HG03095 (cell line): ENCODE measurements at regions not wholly inside any gene's neighbourhood (a gene's known extent, or its start where the extent isn't known, plus 50 kb on each side); places are given as distances from the start of the nearest gene placed in this dataset.

Experiments
- ATAC-seq: cut with Tn5 transposase; IDR thresholded peaks from one replicate; pipeline ENCODE4 v1.9.1; 2021; ENCODE audit warnings: moderate library complexity; ENCODE audit not compliant: unreplicated experiment

- ATAC-seq, result no peak
Measured at GRCh38 chr10:76667408-76668370, 969.9 kb downstream of the KCNMA1 start.

GRCh38 chr10:76666891-76667290, 970.7 kb downstream of the KCNMA1 start:
- no peak for ATAC-seq

- ATAC-seq, result no peak
Measured at GRCh38 chr10:76665029-76665428, 972.6 kb downstream of the KCNMA1 start.

GRCh38 chr10:76657337-76658012, 980.1 kb downstream of the KCNMA1 start:
- no peak for ATAC-seq

GRCh38 chr10:76651154-76651553, 986.5 kb downstream of the KCNMA1 start:
- no peak for ATAC-seq

- no peak for ATAC-seq
Measured at GRCh38 chr10:76649723-76650127, 987.9 kb downstream of the KCNMA1 start.

GRCh38 chr10:76649254-76649653, 988.4 kb downstream of the KCNMA1 start:
- no peak for ATAC-seq

- no peak for ATAC-seq
Measured at GRCh38 chr10:76647301-76647700, 990.3 kb downstream of the KCNMA1 start.

- no peak for ATAC-seq
Measured at GRCh38 chr10:76645341-76645740, 992.3 kb downstream of the KCNMA1 start.

GRCh38 chr10:76644476-76644875, 993.1 kb downstream of the KCNMA1 start:
- no peak for ATAC-seq

- ATAC-seq, result no peak
Measured at GRCh38 chr10:76643511-76643911, 994.1 kb downstream of the KCNMA1 start.

GRCh38 chr10:76642358-76642757, 995.2 kb downstream of the KCNMA1 start:
- ATAC-seq, result no peak

GRCh38 chr10:76641215-76641614, 996.4 kb downstream of the KCNMA1 start:
- no peak for ATAC-seq

GRCh38 chr10:76640806-76641205, 996.8 kb downstream of the KCNMA1 start:
- ATAC-seq, result no peak

- ATAC-seq, result no peak
Measured at GRCh38 chr10:76632767-76633051, 1004.9 kb downstream of the KCNMA1 start.

- ATAC-seq, result no peak
Measured at GRCh38 chr10:76631884-76632766, 1005.5 kb downstream of the KCNMA1 start.

- no peak for ATAC-seq
Measured at GRCh38 chr10:76631036-76631670, 1006.5 kb downstream of the KCNMA1 start.

GRCh38 chr10:76628801-76629200, 1008.8 kb downstream of the KCNMA1 start:
- no peak for ATAC-seq

- ATAC-seq, result no peak
Measured at GRCh38 chr10:76626386-76626785, 1011.2 kb downstream of the KCNMA1 start.

- peak; percentile 94 for ATAC-seq
Measured at GRCh38 chr10:76624470-76624869, 1013.1 kb downstream of the KCNMA1 start.
